Keratinocyte (primary cell): ENCODE measurements at regions not wholly inside any gene's neighbourhood (a gene's known extent, or its start where the extent isn't known, plus 50 kb on each side); places are given as distances from the start of the nearest gene placed in this dataset.

Experiments
- CTCF ChIP-seq, 3 experiments: IDR thresholded peaks in 1 of 3; conservative IDR thresholded peaks in 1 of 3; optimal IDR thresholded peaks in 1 of 3; 2 replicates in 2 of 3; 3 replicates in 1 of 3; pipeline versions ENCODE3 to v1.5.1; 2011; ENCODE audit warnings: low read length in 3 of 3, mild to moderate bottlenecking in 3 of 3, moderate library complexity in 2 of 3, control low read depth in 1 of 3, inconsistent platforms in 1 of 3; ENCODE audit not compliant: insufficient read depth in 2 of 3; ENCODE audit errors: extremely low read depth in 1 of 3
- EZH2 ChIP-seq: IDR thresholded peaks from one replicate; pipeline ENCODE4 v1.6.1; 2012; ENCODE audit warnings: inconsistent platforms, mild to moderate bottlenecking, low read length, moderate library complexity

GRCh38 chr13:37295573-37295972, 190.1 kb upstream of the CSNK1A1L start:
- TF ChIP-seq CTCF (optimal IDR thresholded peaks at IDR 0.05 in 1 of 3, IDR thresholded peaks at IDR 0.05 in 1 of 3, conservative IDR thresholded peaks at IDR 0.05 in 1 of 3; ENCODE audit: extremely low read depth in 1 of 3, insufficient read depth in 2 of 3, low read length in 3 of 3): no peak
- no peak for TF ChIP-seq EZH2
